ENCODE measurements at regions not wholly inside any gene's neighbourhood (a gene's known extent, or its start where the extent isn't known, plus 50 kb on each side); places are given as distances from the start of the nearest gene placed in this dataset.
A peak's percentile ranks its signal among the peaks of the same experiment; 100 is the strongest.
"Not testable (repeated sequence)": the region's sequence is repeated elsewhere in the genome, so short reads cannot be mapped to it uniquely, and the experiment has no call there.

GRCh38 chr9:113665756-113666155 lies 202.2 kb downstream of the RGS3 start:
- DNase-seq, result no peak

GRCh38 chr9:113668061-113668460 lies 204.5 kb downstream of the RGS3 start:
- no peak for DNase-seq

- no peak for DNase-seq
Measured at GRCh38 chr9:113669522-113670115, 206.1 kb downstream of the RGS3 start.

- DNase-seq, result no peak
Measured at GRCh38 chr9:113673726-113674125, 202.4 kb upstream of the ZNF618 start.

- no peak for DNase-seq
Measured at GRCh38 chr9:113674436-113674835, 201.7 kb upstream of the ZNF618 start.

GRCh38 chr9:113675475-113675941 lies 200.6 kb upstream of the ZNF618 start:
- no peak for DNase-seq

- no peak for DNase-seq
Measured at GRCh38 chr9:113677057-113677456, 199.1 kb upstream of the ZNF618 start.

- no peak for DNase-seq
Measured at GRCh38 chr9:113677569-113677968, 198.5 kb upstream of the ZNF618 start.

- DNase-seq, result no peak
Measured at GRCh38 chr9:113678119-113678858, 197.8 kb upstream of the ZNF618 start.

GRCh38 chr9:113678859-113679256 lies 197.3 kb upstream of the ZNF618 start:
- DNase-seq, result no peak

- peak; percentile 15 to 65 for DNase-seq
Measured at GRCh38 chr9:113682297-113682771, 193.8 kb upstream of the ZNF618 start.

GRCh38 chr9:113685636-113686035 lies 190.5 kb upstream of the ZNF618 start:
- not testable (repeated sequence) for DNase-seq

- DNase-seq, result no peak
Measured at GRCh38 chr9:113687107-113687679, 188.9 kb upstream of the ZNF618 start.

GRCh38 chr9:113687680-113688371 lies 188.3 kb upstream of the ZNF618 start:
- no peak for DNase-seq

GRCh38 chr9:113690055-113690740 lies 185.9 kb upstream of the ZNF618 start:
- no peak for DNase-seq

GRCh38 chr9:113692256-113692655 lies 183.9 kb upstream of the ZNF618 start:
- no peak for DNase-seq

GRCh38 chr9:113694912-113695311 lies 181.2 kb upstream of the ZNF618 start:
- no peak for DNase-seq

- no peak for DNase-seq
Measured at GRCh38 chr9:113695440-113695851, 180.7 kb upstream of the ZNF618 start.

GRCh38 chr9:113695901-113696300 lies 180.2 kb upstream of the ZNF618 start:
- DNase-seq, result no peak

- no peak for DNase-seq
Measured at GRCh38 chr9:113701774-113702755, 174.0 kb upstream of the ZNF618 start.

GRCh38 chr9:113705306-113705927 lies 170.7 kb upstream of the ZNF618 start:
- DNase-seq, result no peak
